PC-3 (cell line): ENCODE measurements at regions not wholly inside any gene's neighbourhood (a gene's known extent, or its start where the extent isn't known, plus 50 kb on each side); places are given as distances from the start of the nearest gene placed in this dataset.

Experiments
- ATAC-seq: fragments of 200-7000 bp; cut with Tn5 transposase; 2 replicates; pipeline ENCODE4 v1.9.1; 2020; ENCODE audit warnings: mild to moderate bottlenecking, moderate library complexity
- BruUV-seq: library from RNA; stranded (reverse); fragments of 400-500 nt; replicated peaks from 2 replicates; lab custom pipeline; 2021; lab: Mats Ljungman, UMichigan
- CTCF ChIA-PET: fragments of 300-600 bp; sonication (Branson Sonifier 250); formaldehyde crosslinking; loops from one replicate; lab custom pipeline; 2022; ENCODE audit warnings: antibody characterized with exemption; lab: Charles Lee
- POLR2A ChIA-PET: fragments of 300-600 bp; sonication (Branson Sonifier 250); formaldehyde crosslinking; loops from one replicate; lab custom pipeline; 2022; ENCODE audit warnings: antibody characterized with exemption; ENCODE audit not compliant: unreplicated experiment; lab: Charles Lee
- DNase-seq: peaks from one replicate; pipeline ENCODE4 v3.0.0-alpha.2; 2015
- H2AFZ ChIP-seq: fragments of 300-600 bp; sonication (generic); 2 replicates; pipeline ENCODE4 v1.6.0; 2016; ENCODE audit warnings: antibody characterized with exemption, low read length
- H3F3A ChIP-seq: fragments of 300-600 bp; sonication (generic); one replicate; pipeline ENCODE4 v1.6.0; 2017; ENCODE audit warnings: antibody characterized with exemption, low read length, control low read depth, mild to moderate bottlenecking; ENCODE audit not compliant: unreplicated experiment
- H3K27ac ChIP-seq: fragments of 300-600 bp; sonication (generic); 2 replicates; pipeline ENCODE4 v1.5.1; 2016; ENCODE audit warnings: mild to moderate bottlenecking, low read length
- H3K27me3 ChIP-seq: fragments of 300-600 bp; sonication (generic); 2 replicates; pipeline ENCODE4 v1.6.1; 2016; ENCODE audit warnings: low read length, mixed read lengths
- H3K36me3 ChIP-seq: fragments of 300-600 bp; sonication (generic); 2 replicates; pipeline ENCODE4 v1.6.1; 2016; ENCODE audit warnings: low read depth, mixed run types, low read length, mixed read lengths
- H3K4me1 ChIP-seq: fragments of 300-600 bp; sonication (generic); 2 replicates; pipeline ENCODE4 v1.5.1; 2016; ENCODE audit warnings: low read length; ENCODE audit not compliant: insufficient read depth
- H3K4me2 ChIP-seq: fragments of 300-600 bp; sonication (generic); 2 replicates; pipeline ENCODE4 v1.6.0; 2016; ENCODE audit warnings: low read length
- H3K4me3 ChIP-seq: fragments of 300-600 bp; sonication (generic); 2 replicates; pipeline ENCODE4 v1.5.1; 2016; ENCODE audit warnings: mild to moderate bottlenecking, low read length, mixed read lengths
- H3K79me2 ChIP-seq: fragments of 300-600 bp; sonication (generic); 2 replicates; pipeline ENCODE4 v1.6.1; 2017; ENCODE audit warnings: low read length, mixed read lengths
- H3K9ac ChIP-seq: fragments of 300-600 bp; sonication (generic); 2 replicates; pipeline ENCODE4 v1.6.0; 2016; ENCODE audit warnings: mild to moderate bottlenecking, low read length
- H3K9me2 ChIP-seq: fragments of 300-600 bp; sonication (generic); replicated peaks from 2 replicates; pipeline ENCODE4 v1.6.1; 2016; ENCODE audit warnings: mixed run types, low read length, mixed read lengths
- H3K9me3 ChIP-seq: fragments of 300-600 bp; sonication (generic); 2 replicates; pipeline ENCODE4 v1.6.1; 2016; ENCODE audit warnings: low read length, mixed read lengths
- H4K20me1 ChIP-seq: fragments of 300-600 bp; sonication (generic); 2 replicates; pipeline ENCODE4 v1.6.1; 2016; ENCODE audit warnings: low read length, mixed read lengths
- CTCF ChIP-seq: fragments of 300-600 bp; sonication (generic); conservative IDR thresholded peaks from 2 replicates; pipeline ENCODE4 v1.5.1; 2017; ENCODE audit warnings: antibody characterized with exemption, low read depth, mild to moderate bottlenecking, low read length
- EZH2 ChIP-seq: fragments of 300-600 bp; sonication (generic); IDR thresholded peaks from one replicate; pipeline ENCODE4 v1.6.1; 2017; ENCODE audit warnings: antibody characterized with exemption, mild to moderate bottlenecking, low read length; ENCODE audit not compliant: unreplicated experiment
- EZH2phosphoT487 ChIP-seq: fragments of 300-600 bp; sonication (generic); IDR thresholded peaks from 2 replicates; pipeline ENCODE4 v1.6.1; 2018; ENCODE audit warnings: mild to moderate bottlenecking, antibody characterized with exemption, low read length, borderline replicate concordance
- intact Hi-C: fragments of 100-400 bp; cut with micrococcal nuclease; formaldehyde crosslinking; loops from 2 replicates; pipeline ENCODE4 v1.9.0; 2023

- CTCF ChIA-PET = no interaction called here
- Histone ChIP-seq H3F3A (no peaks in the 10 kb centered on the region), H3K36me3 (no peaks in the 10 kb centered on the region), H3K27me3 (no peaks in the 10 kb centered on the region), H3K27ac (no peak overlapping the region), H3K4me2 (no peak overlapping the region), H3K9me3 (no peaks in the 10 kb centered on the region), H2AFZ (no peak overlapping the region), H3K79me2 (no peaks in the 10 kb centered on the region), H3K4me1 (no peaks in the 10 kb centered on the region), H4K20me1 (no peaks in the 10 kb centered on the region), H3K4me3 (no peak overlapping the region), H3K9me2 (no peaks in the 10 kb centered on the region), H3K9ac (no peak overlapping the region)
- no TSS peak for BruUV-seq
- no peak for DNase-seq
- POLR2A ChIA-PET = no interaction called here
- ATAC-seq = no peak
- TF ChIP-seq EZH2 = no peak
- TF ChIP-seq EZH2phosphoT487 = no peak
- no peak for TF ChIP-seq CTCF
- intact Hi-C loops = no loop called here
Observed at GRCh38 chr9:117486426-117486825, 71.6 kb upstream of the ASTN2 start.

GRCh38 chr9:117485176-117485575 is 70.3 kb upstream of the ASTN2 start:
- Histone ChIP-seq H3K9me2 (no peaks in the 10 kb centered on the region), H3K27me3 (no peaks in the 10 kb centered on the region), H3K27ac (no peak overlapping the region), H4K20me1 (no peaks in the 10 kb centered on the region), H3K9me3 (no peaks in the 10 kb centered on the region), H3K79me2 (no peaks in the 10 kb centered on the region), H3K36me3 (no peaks in the 10 kb centered on the region), H2AFZ (no peak overlapping the region), H3K9ac (no peak overlapping the region), H3K4me3 (no peak overlapping the region), H3F3A (no peaks in the 10 kb centered on the region), H3K4me2 (no peak overlapping the region), H3K4me1 (no peaks in the 10 kb centered on the region)
- DNase-seq = no peak
- no peak for ATAC-seq
- POLR2A ChIA-PET = no interaction called here
- intact Hi-C loops = no loop called here
- CTCF ChIA-PET = no interaction called here
- BruUV-seq = no TSS peak
- TF ChIP-seq CTCF = no peak
- no peak for TF ChIP-seq EZH2
- TF ChIP-seq EZH2phosphoT487 = no peak

GRCh38 chr9:117480729-117481128 is 65.9 kb upstream of the ASTN2 start:
- no peak overlapping the region for H2AFZ ChIP-seq
- H3F3A ChIP-seq = no peaks in the 10 kb centered on the region
- no peaks in the 10 kb centered on the region for H3K9me3 ChIP-seq
- ChIA-PET CTCF (no interaction called here), POLR2A (no interaction called here)
- no peaks in the 10 kb centered on the region for H3K36me3 ChIP-seq
- no peak overlapping the region for H3K27ac ChIP-seq
- H3K4me2 ChIP-seq = no peak overlapping the region
- H3K79me2 ChIP-seq = no peaks in the 10 kb centered on the region
- BruUV-seq = no TSS peak
- ATAC-seq (no peak), DNase-seq (no peak)
- no peak overlapping the region for H3K4me3 ChIP-seq
- no peaks in the 10 kb centered on the region for H4K20me1 ChIP-seq
- H3K27me3 ChIP-seq = no peaks in the 10 kb centered on the region
- intact Hi-C loops = no loop called here
- H3K9ac ChIP-seq = no peak overlapping the region
- H3K9me2 ChIP-seq = no peaks in the 10 kb centered on the region
- no peak for TF ChIP-seq EZH2
- no peak for TF ChIP-seq EZH2phosphoT487
- no peaks in the 10 kb centered on the region for H3K4me1 ChIP-seq
